ENCODE measurements at regions not wholly inside any gene's neighbourhood (a gene's known extent, or its start where the extent isn't known, plus 50 kb on each side); places are given as distances from the start of the nearest gene placed in this dataset.

DNA sequence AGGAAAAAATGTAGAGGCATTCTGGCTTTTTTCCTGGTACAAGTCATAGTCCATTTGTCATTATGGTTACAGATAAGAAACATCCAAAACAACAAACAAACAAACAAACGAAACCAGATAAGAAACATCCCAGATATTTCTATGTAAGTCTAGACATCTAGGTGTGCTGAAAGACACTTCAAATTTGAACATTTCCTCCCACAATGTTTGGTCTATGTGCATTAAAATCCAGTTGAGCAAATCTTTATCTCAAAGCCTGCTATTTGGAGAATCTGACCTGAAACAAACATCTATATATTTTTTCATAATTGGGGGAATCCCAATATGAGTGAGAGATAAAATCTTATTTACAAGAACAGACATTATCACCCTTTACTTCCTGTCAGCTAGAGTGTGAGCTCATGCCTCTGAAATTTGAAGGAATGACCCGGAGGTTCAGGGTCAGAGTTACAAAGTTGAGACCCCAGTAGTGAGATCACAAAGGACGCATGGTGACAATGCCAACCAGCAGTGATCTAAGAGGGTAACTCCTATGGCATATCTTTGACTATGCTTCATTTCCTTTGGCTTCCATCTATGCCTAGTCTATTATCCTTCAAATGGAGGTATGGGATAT, 182.9 kb upstream of the ATP1B1 start (continued):
- TF ChIP-seq NR2F1 (CRISPR knock-in tag; IDR thresholded peaks at IDR 0.05) = peak in 1 of 2 experiments; percentile 56; a peak in 2 of 4 replicates
- no peak for TF ChIP-seq CEBPG (CRISPR knock-in tag; IDR thresholded peaks at IDR 0.05)
- no peak for TF ChIP-seq DNMT1 (CRISPR knock-in tag; IDR thresholded peaks at IDR 0.05)
- no peak for TF ChIP-seq ZBTB7B (CRISPR knock-in tag; IDR thresholded peaks at IDR 0.05)
- TF ChIP-seq SP4 (CRISPR knock-in tag; IDR thresholded peaks at IDR 0.05) = no peak
- TF ChIP-seq SMAD1 (CRISPR knock-in tag; IDR thresholded peaks at IDR 0.05; ENCODE audit: borderline replicate concordance, low read depth) = no peak
- TF ChIP-seq ZFY (CRISPR knock-in tag; IDR thresholded peaks at IDR 0.05) = no peak
- no peak for TF ChIP-seq FOXM1 (CRISPR knock-in tag; IDR thresholded peaks at IDR 0.05)
- TF ChIP-seq REL (CRISPR knock-in tag; conservative IDR thresholded peaks at IDR 0.05) = no peak
- no peak for TF ChIP-seq REST (IDR thresholded peaks at IDR 0.05; ENCODE audit: borderline replicate concordance in 1 of 2, low read depth in 1 of 2, low read length in 2 of 2)
- no peak for TF ChIP-seq DBP (CRISPR knock-in tag; IDR thresholded peaks at IDR 0.05; ENCODE audit: not compliant biosample characterization)
- no peak for TF ChIP-seq ZNF563 (CRISPR knock-in tag; IDR thresholded peaks at IDR 0.05)
- no peak for TF ChIP-seq ZBTB33 (CRISPR knock-in tag; IDR thresholded peaks at IDR 0.05)
- no peak for TF ChIP-seq ZNF775 (CRISPR knock-in tag; IDR thresholded peaks at IDR 0.05; ENCODE audit: borderline replicate concordance)
- no peak for TF ChIP-seq TSC22D2 (CRISPR knock-in tag; IDR thresholded peaks at IDR 0.05; ENCODE audit: borderline replicate concordance)
- no peak for TF ChIP-seq CCAR2 (optimal IDR thresholded peaks at IDR 0.05; ENCODE audit: low read depth, low read length)
- TF ChIP-seq ZNF180 (CRISPR knock-in tag; IDR thresholded peaks at IDR 0.05; ENCODE audit: borderline replicate concordance, low read depth) = no peak
- TF ChIP-seq ZNF713 (CRISPR knock-in tag; IDR thresholded peaks at IDR 0.05) = no peak
